BJ (cell line): ENCODE measurements at regions not wholly inside any gene's neighbourhood (a gene's known extent, or its start where the extent isn't known, plus 50 kb on each side); places are given as distances from the start of the nearest gene placed in this dataset.
"Not testable (repeated sequence)": the region's sequence is repeated elsewhere in the genome, so short reads cannot be mapped to it uniquely, and the experiment has no call there.

ENCODE experiments used
- CTCF ChIA-PET: fragments of 350-600 bp; formaldehyde crosslinking; extraction: SDS; loops from one replicate; lab custom pipeline; 2021; ENCODE audit warnings: antibody characterized with exemption, inconsistent platforms; lab: Yijun Ruan, JAX
- POLR2A ChIA-PET: fragments of 300-600 bp; sonication (Branson Sonifier 250); formaldehyde crosslinking; extraction: SDS; loops from one replicate; lab custom pipeline; 2021; ENCODE audit warnings: antibody characterized with exemption; lab: Charles Lee
- DNase-seq: peaks from one replicate; pipeline ENCODE4 v3.0.0-alpha.2; 2011; ENCODE audit warnings: low read depth
- H3K27me3 ChIP-seq: 2 replicates; pipeline ENCODE4 v1.6.0; 2011; ENCODE audit warnings: low read length; ENCODE audit not compliant: control insufficient read depth, insufficient read depth
- H3K36me3 ChIP-seq: 2 replicates; pipeline ENCODE4 v1.5.1; 2011; ENCODE audit warnings: low read length; ENCODE audit not compliant: control insufficient read depth, insufficient read depth
- H3K4me3 ChIP-seq: 2 replicates; pipeline ENCODE4 v1.5.1; 2011; ENCODE audit warnings: low read depth, mild to moderate bottlenecking, control low read depth, low read length
- CTCF ChIP-seq: IDR thresholded peaks from 2 replicates; pipeline ENCODE4 v1.5.1; 2011; ENCODE audit warnings: low read depth, mild to moderate bottlenecking, control low read depth, inconsistent platforms, low read length, moderate library complexity; ENCODE audit not compliant: insufficient read depth

GRCh38 chr7:50849991-50850390 lies 67.3 kb upstream of the GRB10 start:
- ChIA-PET POLR2A (no interaction called here), CTCF (no interaction called here)
- no peaks in the 10 kb centered on the region for H3K36me3 ChIP-seq
- DNase-seq = no peak
- H3K27me3 ChIP-seq = peaks cover 6% of the 10 kb centered on the region; the same call in 1 of the 2 replicates
- TF ChIP-seq CTCF = no peak
- no peak overlapping the region for H3K4me3 ChIP-seq

DNA sequence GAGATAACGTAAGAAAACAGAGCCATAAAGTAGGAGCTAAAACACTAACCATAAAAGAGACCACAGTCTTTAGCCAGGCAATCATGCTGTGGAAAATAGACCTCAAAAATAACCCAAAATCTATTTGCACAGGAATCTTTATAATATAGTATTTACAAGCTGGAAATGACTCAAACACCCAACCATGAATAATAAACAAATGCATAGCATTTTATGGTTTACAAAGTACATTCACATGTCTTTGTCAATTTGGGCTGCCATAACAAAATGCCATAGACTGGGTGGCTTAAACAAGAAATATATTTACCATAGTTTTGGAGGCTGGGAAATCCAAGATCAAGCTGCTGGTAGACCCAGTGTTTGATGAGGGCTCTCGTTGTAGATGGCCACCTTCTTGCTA lies 65.5 kb upstream of the GRB10 start:
- no peak for DNase-seq
- no peak overlapping the region for H3K4me3 ChIP-seq
- ChIA-PET CTCF (interaction anchor here (0.8 to 1.9 kb wide), 4 partner anchors 15 to 381 kb away, joined by 3 to 6 read pairs (median 4); no protein-coding TSS in a partner anchor), POLR2A (no interaction called here)
- TF ChIP-seq CTCF = no peak
- H3K27me3 ChIP-seq = peaks cover 8% of the 10 kb centered on the region
- no peaks in the 10 kb centered on the region for H3K36me3 ChIP-seq

DNA sequence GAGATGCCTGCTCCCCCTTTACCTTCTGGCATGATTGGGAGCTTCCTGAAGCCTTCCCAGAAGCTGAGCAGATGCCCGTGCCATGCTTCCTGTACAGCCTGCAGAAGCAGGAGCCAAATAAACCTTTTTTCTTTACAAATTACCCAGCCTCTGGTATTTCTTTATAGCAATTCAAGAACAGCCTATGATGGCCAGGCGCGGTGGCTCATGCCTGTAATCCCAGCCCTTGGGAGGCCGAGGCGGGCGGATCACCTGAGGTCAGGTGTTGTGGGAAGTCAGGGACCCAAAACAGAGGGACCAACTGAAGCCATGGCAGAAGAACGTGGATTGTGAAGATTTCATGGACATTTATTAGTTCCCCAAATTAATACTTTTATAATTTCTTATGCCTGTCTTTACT lies 62.2 kb upstream of the GRB10 start:
- H3K27me3 ChIP-seq, H3K4me3 ChIP-seq, DNase-seq, POLR2A ChIA-PET, H3K36me3 ChIP-seq: not testable (repeated sequence)
- CTCF ChIA-PET = interaction anchor here (0.6 kb wide), 1 partner anchor 14 kb away, joined by 3 read pairs; no protein-coding TSS in a partner anchor

GRCh38 chr7:50842041-50842440 lies 59.3 kb upstream of the GRB10 start:
- peaks cover 2% of the 10 kb centered on the region for H3K27me3 ChIP-seq

DNA sequence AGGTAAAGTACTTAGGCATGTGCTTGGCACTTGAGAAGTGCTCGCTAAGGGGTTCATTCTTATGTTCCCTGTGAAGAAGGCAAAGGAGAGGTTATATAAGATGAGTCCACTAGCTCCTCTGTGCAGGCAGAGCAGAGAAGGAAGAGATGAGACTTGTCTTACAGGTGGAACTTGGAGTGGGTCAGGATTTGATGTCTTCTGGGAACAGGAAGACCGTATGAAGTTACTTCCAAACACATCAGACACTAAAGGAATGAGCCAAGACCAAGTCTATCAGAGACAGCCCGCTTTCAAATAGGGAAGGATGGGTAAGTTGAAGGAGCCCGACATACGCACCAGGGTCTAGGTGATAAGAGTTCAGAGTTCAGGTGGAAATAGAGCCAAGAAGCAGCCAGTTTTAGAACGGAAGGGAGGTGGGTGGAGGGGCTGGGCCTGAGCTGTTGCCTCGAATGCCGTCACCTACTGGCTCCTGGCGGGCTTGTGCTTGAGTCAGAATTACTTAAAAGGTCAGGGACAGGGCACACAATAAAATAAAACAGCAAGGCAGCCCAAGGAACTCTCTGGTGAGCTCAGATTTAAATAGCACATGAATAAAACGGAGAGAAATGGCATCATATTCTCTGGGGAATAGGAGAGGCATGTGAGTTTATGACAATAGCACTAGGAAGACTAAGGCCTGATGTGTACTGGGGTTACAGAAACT lies 56.1 kb upstream of the GRB10 start:
- Histone ChIP-seq H3K36me3 (no peaks in the 10 kb centered on the region), H3K4me3 (no peak overlapping the region), H3K27me3 (peaks cover 5% of the 10 kb centered on the region)
- no peak for TF ChIP-seq CTCF
- DNase-seq = peak; percentile 26
- ChIA-PET CTCF (interaction anchor here (1.1 kb wide), 1 partner anchor 29 kb away, joined by 3 read pairs; no protein-coding TSS in a partner anchor), POLR2A (no interaction called here)

More at GRCh38 chr7:50842041-50842440, 59.3 kb upstream of the GRB10 start:
- TF ChIP-seq CTCF = no peak
- ChIA-PET CTCF (no interaction called here), POLR2A (no interaction called here)
- Histone ChIP-seq H3K4me3 (no peak overlapping the region), H3K36me3 (no peaks in the 10 kb centered on the region)
- no peak for DNase-seq
